K562 (cell line): ENCODE measurements at regions not wholly inside any gene's neighbourhood (a gene's known extent, or its start where the extent isn't known, plus 50 kb on each side); places are given as distances from the start of the nearest gene placed in this dataset.

ENCODE experiments used
- ARID2 ChIP-seq: fragments of 450-650 bp; IDR thresholded peaks from 2 replicates; pipeline ENCODE4 v1.6.1; 2017; ENCODE audit warnings: antibody characterized with exemption, mild to moderate bottlenecking
- BRD9 ChIP-seq: fragments of 450-650 bp; IDR thresholded peaks from 2 replicates; pipeline ENCODE4 v1.6.1; 2018; ENCODE audit warnings: low read depth; ENCODE audit not compliant: partially characterized antibody
- EHMT2 ChIP-seq: fragments of 450-650 bp; IDR thresholded peaks from 2 replicates; pipeline ENCODE4 v1.6.1; 2018; ENCODE audit warnings: antibody characterized with exemption
- MTA1 ChIP-seq: fragments of 450-650 bp; IDR thresholded peaks from 2 replicates; pipeline ENCODE4 v1.6.1; 2017; ENCODE audit warnings: borderline replicate concordance
- MYC ChIP-seq, 2 experiments: fragments of 250-450 bp in 1 of 2; sonication (Bioruptor Pico) in 1 of 2; IDR thresholded peaks; 2 replicates each; pipeline versions ENCODE4 v1.5.1 to v1.6.1; 2012 to 2021; ENCODE audit warnings: low read depth in 2 of 2, borderline replicate concordance in 1 of 2, improper control_type of control experiment in 1 of 2, low read length in 1 of 2, mild to moderate bottlenecking in 1 of 2, moderate library complexity in 1 of 2
- RBM39 ChIP-seq: fragments of 200-400 bp; formaldehyde crosslinking; optimal IDR thresholded peaks from 2 replicates; pipeline ENCODE3; 2018; ENCODE audit warnings: low read depth, low read length
- ZKSCAN1 ChIP-seq: fragments of 150-350 bp; IDR thresholded peaks from 2 replicates; pipeline ENCODE4 v1.6.1; 2016; ENCODE audit warnings: low read depth, low read length
- ZNF384 ChIP-seq: IDR thresholded peaks from 2 replicates; pipeline ENCODE4 v1.6.1; 2012; ENCODE audit warnings: low read depth, low read length, improper control_type of control experiment
- TF ChIP-seq, protein P1 (sequence below): fragments of 200-400 bp; formaldehyde crosslinking; IDR thresholded peaks from 2 replicates; pipeline ENCODE4 v1.6.1; 2017; ENCODE audit warnings: mild to moderate bottlenecking, low read depth, low read length, moderate library complexity
- TF ChIP-seq, protein P2 (sequence below): fragments of 450-650 bp; IDR thresholded peaks from one replicate; pipeline ENCODE4 v1.6.1; 2018; ENCODE audit warnings: mild to moderate bottlenecking, moderate library complexity; ENCODE audit not compliant: partially characterized antibody

DNA sequence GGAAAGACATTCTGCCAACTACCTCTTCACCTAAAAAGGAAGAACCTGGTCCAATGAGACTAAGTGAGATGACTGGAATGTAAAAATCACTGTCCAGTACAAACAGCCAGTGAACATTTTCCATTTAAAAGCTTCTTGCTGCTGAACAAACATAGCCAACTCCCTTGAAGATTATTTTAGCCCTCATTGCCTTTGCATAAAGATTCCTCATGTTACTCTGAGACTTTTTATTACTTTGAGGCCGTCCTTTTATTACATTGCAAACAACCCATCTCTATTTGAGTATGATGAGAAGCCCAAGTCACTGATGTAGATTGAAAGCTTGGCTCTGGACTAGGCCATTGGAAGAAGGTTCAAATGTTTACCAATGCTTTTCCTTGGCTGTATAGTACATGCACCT is 649.8 kb downstream of the CETN3 start:
- no peak for TF ChIP-seq MYC (IDR thresholded peaks at IDR 0.05; ENCODE audit: low read depth, low read length)
- no peak for TF ChIP-seq MYC (CRISPR knock-in tag; IDR thresholded peaks at IDR 0.05; ENCODE audit: borderline replicate concordance, low read depth)
- TF ChIP-seq RBM39: no peak
- TF ChIP-seq ARID2: no peak
- no peak for TF ChIP-seq ZNF384
- TF ChIP-seq ZKSCAN1: no peak
- no peak for TF ChIP-seq BRD9
- TF ChIP-seq, protein P1, sequence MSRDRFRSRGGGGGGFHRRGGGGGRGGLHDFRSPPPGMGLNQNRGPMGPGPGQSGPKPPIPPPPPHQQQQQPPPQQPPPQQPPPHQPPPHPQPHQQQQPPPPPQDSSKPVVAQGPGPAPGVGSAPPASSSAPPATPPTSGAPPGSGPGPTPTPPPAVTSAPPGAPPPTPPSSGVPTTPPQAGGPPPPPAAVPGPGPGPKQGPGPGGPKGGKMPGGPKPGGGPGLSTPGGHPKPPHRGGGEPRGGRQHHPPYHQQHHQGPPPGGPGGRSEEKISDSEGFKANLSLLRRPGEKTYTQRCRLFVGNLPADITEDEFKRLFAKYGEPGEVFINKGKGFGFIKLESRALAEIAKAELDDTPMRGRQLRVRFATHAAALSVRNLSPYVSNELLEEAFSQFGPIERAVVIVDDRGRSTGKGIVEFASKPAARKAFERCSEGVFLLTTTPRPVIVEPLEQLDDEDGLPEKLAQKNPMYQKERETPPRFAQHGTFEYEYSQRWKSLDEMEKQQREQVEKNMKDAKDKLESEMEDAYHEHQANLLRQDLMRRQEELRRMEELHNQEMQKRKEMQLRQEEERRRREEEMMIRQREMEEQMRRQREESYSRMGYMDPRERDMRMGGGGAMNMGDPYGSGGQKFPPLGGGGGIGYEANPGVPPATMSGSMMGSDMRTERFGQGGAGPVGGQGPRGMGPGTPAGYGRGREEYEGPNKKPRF: no peak
- no peak for TF ChIP-seq EHMT2
- TF ChIP-seq, protein P2, sequence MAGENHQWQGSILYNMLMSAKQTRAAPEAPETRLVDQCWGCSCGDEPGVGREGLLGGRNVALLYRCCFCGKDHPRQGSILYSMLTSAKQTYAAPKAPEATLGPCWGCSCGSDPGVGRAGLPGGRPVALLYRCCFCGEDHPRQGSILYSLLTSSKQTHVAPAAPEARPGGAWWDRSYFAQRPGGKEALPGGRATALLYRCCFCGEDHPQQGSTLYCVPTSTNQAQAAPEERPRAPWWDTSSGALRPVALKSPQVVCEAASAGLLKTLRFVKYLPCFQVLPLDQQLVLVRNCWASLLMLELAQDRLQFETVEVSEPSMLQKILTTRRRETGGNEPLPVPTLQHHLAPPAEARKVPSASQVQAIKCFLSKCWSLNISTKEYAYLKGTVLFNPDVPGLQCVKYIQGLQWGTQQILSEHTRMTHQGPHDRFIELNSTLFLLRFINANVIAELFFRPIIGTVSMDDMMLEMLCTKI: no peak
- TF ChIP-seq MTA1: no peak
